SK-MEL-5 (cell line): ENCODE measurements at regions not wholly inside any gene's neighbourhood (a gene's known extent, or its start where the extent isn't known, plus 50 kb on each side); places are given as distances from the start of the nearest gene placed in this dataset.

Experiments used
- DNase-seq: peaks from one replicate; pipeline ENCODE4 v3.0.0-alpha.2; 2016; ENCODE audit warnings: low read depth, low spot score
- in situ Hi-C: cut with HindIII; loops from 2 replicates; pipeline ENCODE4 v1.10.0; 2016; ENCODE audit warnings: low sequenced_read_pairs, high pct_unique_total_duplicates, low pct_unique_long_range_greater_than_20kb

DNA sequence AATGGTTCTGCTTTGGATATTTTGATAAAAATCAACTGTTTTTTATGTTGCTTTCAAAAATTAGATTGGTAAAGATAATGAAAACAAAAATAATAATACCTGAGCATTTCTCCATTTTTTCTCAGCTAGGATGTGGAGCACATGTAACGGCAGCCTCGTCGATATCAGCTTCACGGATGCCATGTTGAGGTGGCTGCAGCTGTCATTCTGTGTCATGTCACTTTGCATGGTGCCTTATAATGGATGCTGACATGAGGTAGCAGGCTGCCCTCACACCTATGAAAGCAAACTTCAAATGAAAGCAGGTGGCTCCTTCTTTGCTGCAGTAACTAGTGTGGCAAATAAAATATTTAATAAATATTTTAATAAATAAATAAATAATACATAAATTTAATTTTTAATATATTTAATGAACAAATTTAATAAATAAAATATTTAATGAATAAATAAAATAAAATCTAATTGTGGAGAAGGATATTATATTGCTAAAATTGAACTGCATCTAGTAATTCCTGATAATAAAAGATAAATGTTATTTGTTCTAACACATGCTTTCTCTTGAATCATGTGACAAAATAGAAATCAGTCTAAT lies 955.7 kb upstream of the SLC10A2 start:
- in situ Hi-C loops = no loop called here
- DNase-seq = no peak

DNA sequence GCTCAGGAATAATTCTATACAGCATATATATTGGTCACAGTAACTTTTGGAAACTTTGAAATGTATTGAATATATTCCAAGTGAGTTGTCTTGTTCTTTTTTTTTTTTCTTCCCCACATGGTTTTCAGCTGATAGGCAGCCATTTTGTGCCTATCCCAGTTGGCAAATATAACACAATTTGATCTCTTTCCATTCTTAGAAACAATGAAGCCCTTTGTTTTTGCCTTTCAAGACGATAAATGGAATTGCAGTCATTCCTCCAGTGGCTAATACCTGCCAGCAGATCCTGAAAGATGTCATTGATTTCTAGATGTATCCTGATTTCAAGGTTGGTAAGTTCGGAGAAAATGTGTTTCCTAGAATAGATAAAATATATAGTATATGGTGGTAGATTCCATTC lies 951.1 kb upstream of the SLC10A2 start:
- peak; percentile 75 for DNase-seq
- in situ Hi-C loops = no loop called here

DNA sequence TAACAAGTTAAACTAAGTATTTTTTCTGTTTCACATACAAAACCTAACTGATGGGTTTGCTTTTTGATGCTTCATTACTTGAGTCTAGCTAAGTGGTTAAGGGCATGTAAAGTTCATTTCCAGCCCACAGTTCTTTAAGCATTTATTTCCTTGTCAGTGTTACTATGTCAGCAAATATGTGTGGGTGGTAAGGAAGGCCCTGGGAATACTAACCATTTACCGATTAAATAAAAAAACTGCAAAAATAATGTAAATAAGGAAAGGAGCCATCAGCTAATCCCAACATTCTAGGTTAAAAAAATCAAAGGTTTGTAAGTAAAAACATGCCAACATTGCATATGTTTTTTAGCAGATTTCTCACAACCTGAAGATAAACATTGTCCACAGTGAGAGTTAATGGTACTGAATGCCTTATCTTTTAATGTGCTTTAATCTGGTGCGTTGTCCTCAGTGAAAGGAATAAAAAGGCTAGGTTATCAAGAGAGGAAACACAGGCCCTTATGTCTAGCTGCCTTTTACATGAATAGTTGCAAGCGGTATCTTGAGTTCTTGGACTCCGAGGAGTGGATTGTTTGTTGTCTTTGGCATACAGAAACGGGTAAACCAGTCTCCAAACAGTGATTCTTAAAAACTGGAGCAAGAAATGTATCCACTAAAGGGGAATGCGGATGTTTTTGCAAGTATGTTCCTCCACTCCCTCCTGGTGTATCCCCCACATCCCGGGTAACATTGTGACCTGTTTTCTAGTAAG lies 949.6 kb upstream of the SLC10A2 start:
- no peak for DNase-seq
- in situ Hi-C loops = no loop called here

DNA sequence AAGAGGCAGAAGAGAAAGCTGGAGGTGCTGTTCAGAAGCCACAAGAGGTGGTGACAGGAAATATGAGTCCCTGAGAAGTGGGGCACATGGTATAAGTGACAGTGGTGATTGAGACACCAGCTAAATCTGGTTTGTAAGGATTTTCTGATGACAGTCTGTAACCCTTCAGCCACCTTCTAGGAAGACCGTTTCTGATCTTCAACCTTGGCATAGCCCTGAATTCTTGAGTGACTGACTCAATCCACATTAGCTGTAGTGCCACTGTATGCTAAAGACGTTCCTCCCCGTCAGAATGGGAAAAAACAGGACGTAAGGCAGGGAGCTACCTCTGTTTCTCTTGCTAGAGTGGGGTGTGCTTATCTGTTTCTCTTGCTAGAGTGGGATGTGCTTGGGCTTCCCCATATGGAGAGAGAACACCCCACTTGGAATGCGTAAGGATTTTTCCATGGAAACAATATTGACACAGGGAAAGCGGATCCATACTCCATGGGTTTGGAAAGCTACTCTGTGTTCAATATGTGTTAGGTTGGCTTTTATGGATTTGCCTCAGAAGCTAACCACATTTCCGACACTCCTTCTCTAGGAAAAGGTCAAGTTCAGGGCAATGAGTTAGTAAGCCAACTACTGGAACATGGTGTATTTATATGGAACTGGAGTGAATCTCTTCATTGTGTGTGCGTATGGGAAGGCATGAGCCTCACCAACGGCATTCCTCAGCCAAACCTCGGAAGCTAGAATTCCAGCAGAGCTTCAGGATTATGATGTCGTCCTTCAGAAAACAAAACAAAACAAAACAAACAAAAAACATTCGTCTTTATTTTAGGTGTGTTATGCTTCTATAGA lies 948.8 kb upstream of the SLC10A2 start:
- in situ Hi-C loops = no loop called here
- DNase-seq = peak; percentile 41

DNA sequence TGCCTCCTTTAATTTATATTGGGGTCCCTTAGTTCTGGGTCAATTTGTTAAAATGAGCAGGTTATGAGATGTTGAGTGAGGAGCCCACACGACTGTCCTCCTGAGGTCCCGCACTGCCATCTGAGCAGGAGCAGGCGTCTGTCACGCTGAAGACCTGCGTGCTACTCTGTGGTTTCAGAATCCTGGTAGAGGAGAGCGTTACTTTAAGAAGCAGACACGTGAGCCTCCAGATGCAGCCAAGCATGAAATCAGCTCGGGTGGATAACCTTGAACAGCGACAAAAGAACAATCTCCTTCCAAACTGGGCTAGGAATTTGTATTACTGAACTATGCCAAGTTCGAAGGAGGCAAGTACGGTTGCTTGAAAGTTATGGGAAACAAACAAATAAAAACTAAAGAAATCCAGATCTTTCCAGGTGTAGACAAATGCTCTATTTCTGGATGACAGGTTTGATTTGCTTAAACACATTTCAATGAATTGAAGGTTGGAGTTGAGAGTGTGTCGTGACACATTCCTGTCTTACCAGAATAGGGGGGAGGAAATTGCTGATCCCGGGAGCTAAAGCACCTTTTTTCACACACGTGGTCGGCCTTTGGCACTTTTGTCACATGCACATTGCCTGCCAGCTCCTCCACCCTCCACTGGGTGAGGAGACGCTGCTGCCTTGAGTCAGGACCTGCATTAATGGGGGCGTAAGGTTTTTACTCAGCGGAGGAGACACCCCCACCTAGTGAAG lies 945.5 kb upstream of the SLC10A2 start:
- in situ Hi-C loops = no loop called here
- no peak for DNase-seq

DNA sequence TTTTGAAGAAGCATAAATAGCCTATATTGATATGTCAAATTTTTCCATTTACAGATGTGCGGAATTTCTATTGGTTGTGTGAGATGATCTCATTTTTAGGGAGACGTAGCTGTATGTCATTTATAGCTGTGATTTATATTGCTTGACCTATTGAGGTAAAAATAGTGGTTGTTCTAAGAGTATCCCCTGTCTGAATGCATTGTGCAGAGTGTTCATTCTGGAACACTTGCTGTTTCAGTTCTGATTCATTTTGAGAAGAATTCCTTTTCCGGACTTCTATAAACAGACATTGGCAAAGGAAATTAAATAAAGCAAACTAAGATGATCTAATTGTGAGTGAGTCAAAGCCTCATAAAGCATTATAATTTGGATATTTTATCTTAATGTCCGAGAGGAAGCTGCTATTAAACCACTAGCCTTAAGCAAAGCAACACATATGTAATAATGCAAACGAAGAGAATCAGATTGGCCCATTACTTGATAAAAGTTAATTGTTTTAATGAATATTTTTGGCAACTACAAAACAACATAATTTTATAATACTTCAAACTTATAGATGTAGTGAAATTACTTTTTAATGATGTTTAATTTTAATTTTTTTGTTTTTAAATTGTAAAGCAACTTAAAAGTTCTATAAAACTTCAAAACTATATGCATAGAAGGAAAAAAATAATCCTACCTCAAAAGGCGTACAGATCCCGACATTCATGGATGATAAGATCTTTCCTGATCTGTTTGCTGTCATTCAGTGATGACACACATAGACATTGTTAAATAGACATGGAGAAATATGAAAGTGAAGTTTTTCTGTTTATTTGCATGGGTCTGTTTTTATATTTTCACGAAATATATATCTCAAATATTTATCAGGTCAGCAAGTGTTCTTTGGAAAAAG lies 942.6 kb upstream of the SLC10A2 start:
- peak; percentile 57 for DNase-seq
- in situ Hi-C loops = no loop called here

DNA sequence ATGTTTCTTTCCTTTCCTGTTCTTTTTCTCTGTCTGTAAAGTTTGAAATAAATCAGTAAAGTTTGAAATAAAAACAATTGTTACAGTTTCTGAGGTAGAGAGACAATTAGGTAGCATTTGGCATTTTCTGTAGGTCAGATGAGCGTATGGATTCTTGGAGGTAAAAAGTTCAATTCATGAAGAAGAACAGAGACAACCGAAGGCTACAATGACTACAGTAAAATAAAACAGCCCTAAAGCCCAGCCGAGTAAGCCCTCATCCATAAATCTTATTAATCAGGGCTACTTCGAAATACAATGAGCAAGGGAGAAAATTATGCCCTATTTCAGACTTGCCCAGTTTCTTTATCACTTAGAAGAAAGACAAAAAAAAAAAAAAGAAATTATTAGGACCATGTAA lies 941.9 kb upstream of the SLC10A2 start:
- in situ Hi-C loops = no loop called here
- DNase-seq = no peak

DNA sequence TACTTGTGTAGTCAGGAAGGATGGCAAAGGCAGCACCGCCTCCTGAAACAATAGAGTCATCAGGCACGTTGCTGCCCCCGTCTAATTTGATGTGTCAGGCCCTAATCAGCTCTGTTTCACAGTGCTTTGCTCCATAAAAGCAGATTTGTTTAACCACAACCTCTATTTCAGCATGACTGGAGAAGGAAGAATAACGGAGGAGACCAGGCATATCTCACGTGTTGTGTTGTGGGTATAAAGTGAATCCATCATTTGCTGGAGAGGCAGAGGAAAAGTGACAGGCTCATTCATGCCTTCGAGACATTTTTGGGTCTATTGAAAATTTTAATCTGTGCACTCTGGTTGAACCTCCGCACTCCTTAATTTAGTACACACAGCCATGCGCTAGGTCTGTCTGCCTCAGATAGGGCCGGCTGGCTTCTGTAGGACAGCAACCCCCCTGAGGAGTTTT lies 940.4 kb upstream of the SLC10A2 start:
- in situ Hi-C loops = no loop called here
- DNase-seq = no peak

DNA sequence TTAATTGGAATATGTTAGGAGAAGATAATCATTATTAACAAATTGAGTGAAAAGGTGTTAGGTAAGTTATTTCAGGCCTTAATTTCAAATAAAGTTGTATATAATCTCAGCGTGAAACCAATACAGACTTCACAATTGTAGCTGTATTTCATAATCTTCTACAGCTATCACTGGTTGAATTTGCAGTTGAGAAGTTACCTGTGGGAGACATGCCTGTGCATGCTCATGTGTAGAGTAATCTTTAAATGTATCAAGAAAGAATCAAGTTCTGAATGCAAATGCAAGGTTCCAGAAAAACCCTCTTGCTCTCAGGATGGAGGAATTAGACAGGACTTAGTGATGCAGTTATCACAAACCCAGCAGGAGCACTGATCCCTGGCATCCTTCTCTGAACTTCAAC lies 938.4 kb upstream of the SLC10A2 start:
- in situ Hi-C loops = no loop called here
- no peak for DNase-seq

DNA sequence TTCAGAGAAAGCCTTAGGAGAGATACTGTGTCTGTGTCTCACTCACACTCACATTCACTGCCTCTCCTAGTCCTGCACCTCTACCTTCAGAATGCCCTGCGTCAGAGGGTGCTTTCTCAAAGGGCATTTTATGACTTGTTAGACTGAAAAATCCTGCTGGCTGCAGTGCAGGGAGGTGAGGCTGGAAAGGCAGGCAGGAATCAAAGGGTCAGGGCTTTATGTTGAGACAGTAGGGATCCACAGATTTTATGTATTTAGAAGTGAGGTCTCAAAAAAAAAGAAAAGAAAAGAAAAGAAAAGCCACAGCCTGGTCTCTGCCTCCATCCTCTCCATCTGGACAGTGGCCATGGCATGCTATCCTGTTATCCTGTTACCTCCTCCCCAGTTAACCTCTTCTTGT lies 936.0 kb upstream of the SLC10A2 start:
- in situ Hi-C loops = no loop called here
- DNase-seq = no peak

DNA sequence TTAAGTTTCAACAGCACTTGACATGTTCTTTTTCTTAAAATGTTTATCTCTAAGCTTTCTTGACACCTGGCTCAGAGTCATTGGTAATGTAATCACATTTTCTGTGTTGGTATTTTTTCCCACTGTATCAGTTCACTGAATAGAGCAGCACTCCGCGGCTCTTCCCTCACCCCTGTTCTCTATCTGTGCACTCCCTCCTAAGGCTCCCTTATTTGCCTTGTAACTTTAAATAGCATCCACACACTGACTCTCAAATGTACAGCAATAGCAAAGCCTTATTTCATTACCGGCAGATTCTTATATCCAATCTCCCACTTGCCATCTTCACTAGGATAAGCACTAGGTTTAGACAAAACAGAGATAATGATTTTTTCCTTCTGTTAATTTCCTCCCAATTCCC lies 935.5 kb upstream of the SLC10A2 start:
- no peak for DNase-seq
- in situ Hi-C loops = no loop called here

DNA sequence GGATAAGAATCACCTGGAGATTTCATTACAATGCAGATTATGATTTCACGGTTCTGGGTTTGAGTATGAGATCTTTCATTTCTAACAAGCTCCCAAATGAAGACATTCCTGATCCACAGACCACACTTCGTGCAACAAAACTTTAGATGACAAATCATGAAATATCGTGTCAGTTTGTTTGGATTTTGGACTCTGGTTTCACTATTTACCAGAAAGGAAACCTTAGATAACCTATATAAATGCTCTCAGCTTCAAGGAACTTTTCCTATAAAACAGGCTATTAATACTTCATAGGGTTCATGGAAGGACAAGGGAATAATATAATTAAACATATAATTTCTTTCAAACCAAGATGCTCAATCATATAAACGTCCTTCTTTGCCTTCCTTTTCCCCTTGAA lies 930.5 kb upstream of the SLC10A2 start:
- in situ Hi-C loops = no loop called here
- no peak for DNase-seq

DNA sequence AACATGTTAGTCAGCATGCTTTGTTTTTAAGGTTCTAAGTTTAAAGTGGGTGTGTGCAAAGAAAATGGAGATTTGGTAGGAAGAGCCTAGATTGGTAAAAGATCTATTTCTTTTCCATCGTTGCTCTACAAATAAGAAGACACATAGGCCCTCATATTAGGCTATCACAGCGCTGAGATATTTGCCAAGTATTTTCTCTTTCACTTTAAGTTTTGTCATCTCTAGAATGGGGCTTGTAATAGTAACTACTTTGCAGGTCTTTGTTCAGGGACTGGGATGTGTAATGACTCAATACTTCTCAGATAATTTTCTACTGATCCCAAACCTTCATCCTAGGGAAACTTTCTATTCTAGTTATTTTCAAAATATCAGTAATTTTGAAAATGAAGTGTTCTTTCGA lies 917.7 kb upstream of the SLC10A2 start:
- no peak for DNase-seq

DNA sequence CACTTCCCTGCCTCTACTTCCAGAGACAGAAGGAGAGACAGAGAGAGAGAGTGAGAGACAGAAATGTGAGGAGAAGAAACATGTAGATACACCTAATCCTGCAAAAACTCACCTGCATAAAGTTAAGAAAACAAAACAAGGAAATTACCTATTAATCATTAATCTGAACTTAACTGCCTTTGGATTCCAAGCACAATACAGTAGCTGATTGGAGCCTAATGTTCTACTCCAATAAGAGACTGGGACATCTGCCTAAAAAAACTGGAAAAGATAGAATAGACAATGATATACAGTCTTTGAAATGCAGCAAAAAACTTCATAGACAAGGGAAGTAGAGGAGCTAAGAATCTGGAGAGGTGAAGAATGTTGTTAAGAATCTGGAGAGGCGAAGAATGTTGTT lies 910.2 kb upstream of the SLC10A2 start:
- in situ Hi-C loops = no loop called here
- no peak for DNase-seq

More for the DNA sequence above, 917.7 kb upstream of the SLC10A2 start:
- in situ Hi-C loops = no loop called here

DNA sequence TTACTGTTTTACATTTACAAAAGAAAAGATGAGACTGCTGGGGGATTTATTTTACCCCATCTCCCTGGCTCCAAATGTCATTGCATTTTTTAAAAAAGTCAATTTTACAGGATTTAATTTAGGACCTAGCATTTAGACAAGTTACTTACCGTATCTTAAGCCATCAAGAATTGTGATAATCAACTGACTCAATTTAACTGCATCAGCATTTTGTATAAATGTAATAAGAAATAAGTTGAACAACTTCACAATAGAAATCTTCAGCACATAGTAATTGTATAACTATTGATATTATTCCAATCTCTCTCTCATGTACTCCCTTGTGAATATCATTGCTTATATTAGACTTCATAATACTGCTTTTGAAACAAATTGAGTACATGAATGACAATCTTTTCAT lies 907.5 kb upstream of the SLC10A2 start:
- in situ Hi-C loops = no loop called here
- no peak for DNase-seq

DNA sequence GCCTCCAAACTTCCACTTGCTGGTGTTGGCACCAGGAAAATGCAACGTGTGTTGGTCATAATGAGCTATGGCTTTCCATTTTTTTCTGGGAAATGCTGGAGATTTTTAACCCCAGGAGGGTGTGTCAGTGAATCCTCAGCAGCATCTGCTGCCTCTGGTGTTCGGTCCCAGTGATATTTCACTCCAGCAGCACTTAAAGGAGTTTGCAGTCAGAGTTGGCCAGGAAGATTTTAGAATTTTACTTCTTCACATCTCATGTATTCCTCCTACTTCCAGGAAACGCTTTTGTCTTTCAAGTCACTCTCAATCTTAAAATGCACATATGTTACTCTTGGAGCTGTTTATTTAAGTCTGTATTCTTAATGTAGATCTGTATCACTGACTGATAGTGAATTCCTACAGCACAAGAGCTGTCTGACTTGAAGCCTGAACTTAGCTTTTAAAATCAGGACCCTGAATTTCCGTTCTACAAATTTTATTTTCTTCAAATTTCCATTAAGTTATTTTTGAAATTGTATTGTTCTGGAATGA lies 903.4 kb upstream of the SLC10A2 start:
- in situ Hi-C loops = no loop called here
- peak; percentile 2 for DNase-seq
